ENCODE measurements at regions not wholly inside any gene's neighbourhood (a gene's known extent, or its start where the extent isn't known, plus 50 kb on each side); places are given as distances from the start of the nearest gene placed in this dataset.

DNA sequence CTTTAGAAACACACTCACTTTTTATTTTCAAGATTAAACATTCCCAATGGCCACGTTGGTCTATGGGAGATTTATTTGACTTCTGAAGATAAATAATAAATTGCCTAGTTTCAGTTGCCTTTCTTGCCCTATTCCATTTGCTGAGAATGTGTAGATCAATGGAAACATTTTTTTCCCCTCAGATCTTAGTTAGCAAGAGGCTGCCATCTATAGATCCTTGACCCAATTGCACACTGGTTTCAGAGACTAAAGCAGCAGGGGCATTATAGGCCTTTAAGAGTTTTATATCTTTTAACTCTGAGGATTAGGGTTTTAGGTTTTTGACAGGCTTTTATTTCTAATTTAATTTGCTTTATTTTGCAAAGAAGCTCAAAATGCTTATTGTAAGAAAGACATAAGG lies 163.2 kb upstream of the GPR26 start:
- no peak for DNase-seq

DNA sequence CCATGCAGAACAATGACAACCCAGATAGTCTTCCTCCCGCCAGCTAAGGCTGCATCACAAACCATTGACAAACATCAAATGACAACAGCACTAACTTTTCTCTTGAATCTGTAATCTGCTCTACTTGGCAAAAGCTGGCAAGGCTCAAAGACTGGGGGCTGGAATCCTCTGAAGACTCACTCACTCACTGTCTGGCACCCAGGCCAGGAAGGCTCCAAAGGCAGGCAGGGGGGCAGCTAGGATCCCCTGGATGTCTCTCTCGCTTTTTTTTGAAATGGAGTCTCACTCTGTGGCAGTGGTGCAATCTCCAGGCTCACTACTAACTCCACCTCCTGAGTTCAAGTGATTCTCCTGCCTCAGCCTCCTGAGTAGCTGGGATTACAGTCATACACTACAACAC lies 159.7 kb upstream of the GPR26 start:
- DNase-seq, result no peak

DNA sequence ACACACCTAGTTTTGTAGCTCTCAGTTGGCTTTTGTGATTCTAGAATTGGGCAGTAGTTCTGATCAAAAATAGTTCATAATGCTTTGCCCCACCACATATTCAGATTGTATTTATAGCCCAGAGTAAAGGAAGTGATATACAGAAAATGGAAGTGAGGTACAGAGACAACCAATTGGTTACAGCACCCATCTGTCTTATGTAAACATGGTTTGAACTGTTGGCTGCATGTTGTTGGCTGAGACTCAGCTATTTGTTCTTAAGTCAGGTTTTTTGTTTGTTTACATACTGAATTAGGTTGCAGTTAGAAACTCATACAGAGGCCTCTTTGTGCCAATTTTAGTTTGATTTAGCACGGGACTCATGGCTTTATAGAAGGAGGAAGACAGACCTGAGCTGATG lies 158.9 kb upstream of the GPR26 start:
- no peak for DNase-seq

DNA sequence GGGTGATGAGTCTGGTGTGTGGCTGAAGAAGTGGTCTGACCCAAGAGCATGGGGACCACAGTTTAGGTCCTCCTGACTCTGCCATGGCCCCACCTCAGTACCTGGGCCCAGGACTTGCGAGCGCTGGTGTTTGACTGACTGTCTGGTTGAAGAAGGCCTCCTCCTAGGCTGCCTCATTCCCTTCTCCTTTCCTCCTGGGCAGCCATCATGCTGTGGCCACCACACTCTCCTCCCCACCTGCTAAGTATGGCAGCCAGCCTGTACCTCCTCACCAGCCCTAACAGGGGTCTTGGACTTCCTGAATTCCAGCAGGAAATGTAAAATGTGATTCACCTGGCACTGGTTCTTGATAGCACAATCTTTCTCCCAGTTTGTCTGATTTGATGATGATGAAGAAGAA lies 156.8 kb upstream of the GPR26 start:
- DNase-seq, result no peak

DNA sequence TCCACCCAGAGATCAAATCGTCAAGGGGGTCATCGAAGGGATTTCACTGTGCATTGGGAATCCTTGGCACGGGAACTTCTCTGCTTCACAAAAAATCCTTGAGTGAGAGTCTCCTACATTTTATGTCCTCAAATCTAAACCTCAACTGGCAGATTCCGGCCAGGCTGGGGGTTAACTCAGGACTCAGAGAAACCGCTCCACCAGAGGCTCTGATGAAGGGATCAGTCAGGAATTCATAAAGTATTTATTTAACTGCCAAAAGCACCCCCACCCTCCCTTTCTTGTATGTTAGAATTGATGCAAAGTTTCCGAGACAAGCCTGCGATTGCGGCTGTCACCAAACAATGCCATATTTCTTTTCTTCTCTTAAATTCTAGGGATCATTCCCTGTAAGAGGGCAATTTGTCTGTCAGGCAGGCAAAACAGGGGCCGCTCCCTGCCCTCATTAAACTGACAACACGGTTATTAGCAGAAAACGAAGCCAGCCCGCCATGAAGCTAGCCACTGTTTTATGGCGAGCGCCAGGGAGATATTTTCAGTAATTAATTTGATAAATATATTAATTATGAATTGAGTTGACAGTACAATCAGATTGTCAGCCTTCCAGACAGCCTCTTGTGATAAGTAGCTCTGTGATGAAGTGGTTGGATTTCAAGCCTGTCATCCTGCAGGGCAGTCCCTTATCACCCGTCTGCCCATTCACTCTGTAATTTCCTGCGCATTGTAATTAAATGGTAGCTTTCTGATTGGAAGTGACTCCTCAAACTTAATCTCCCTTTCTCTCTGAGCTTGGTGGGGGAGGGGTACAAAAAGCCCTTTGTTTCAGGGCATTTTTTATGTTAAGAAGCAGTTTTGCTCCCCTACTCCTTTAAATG lies 153.0 kb upstream of the GPR26 start:
- no peak for DNase-seq

DNA sequence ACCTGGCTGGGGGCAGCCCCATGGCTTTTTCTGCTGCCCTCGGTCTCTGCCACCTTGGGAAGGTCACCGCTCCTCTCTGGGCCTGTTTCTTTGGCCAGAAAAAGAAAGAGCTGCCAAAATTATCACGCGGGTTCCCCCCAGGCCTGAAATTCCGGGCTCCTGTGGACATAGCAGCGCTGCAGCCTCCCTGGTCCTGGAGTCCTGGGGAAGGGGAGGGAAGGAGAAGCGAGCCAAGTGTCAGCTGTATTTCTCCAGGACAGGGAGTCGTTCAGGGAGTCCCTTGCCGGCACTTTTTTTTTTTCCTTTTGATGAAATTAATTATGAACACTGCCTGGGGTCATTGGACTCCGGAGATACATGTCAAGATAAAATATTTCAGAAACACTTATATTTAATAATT lies 152.3 kb upstream of the GPR26 start:
- no peak for DNase-seq

DNA sequence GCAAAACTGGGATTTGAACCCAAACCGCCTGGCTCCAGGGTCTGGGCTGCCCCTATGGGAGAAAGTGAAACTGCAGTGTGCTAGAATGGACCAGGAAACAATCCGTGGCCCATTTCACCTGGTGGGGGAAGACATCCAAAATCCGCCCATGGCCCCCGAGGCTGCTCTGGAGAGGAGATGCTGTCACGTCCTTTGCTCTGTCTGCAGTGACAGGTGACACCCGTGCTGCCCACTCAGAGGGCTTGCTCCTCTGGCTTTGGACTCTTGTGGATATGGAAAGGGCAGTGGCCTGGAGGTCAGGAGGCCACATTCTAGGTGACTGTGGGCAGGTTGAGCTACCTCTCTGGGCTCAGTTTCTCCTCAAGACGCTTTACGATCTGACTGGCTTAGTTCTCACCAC lies 151.2 kb upstream of the GPR26 start:
- DNase-seq, result no peak

DNA sequence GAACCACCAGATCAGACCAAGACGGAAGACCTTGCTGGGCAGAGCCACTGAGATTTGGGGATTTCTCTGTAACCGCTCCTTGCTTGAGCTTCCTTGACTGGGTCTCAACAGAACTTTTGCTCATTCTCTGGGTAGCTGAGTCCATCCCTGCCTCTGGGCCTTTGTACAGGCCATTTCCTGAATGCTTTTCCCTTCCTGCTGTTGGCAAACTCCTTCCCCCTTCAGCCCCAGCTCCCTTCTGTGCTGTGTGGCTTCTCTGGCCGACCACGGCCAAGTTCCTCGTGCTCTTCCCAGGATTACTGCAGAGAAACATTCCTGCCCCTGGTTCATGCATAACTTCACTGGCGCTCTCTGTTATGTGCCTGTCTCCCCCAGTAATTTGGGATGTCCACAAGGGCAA lies 150.5 kb upstream of the GPR26 start:
- DNase-seq, result no peak

DNA sequence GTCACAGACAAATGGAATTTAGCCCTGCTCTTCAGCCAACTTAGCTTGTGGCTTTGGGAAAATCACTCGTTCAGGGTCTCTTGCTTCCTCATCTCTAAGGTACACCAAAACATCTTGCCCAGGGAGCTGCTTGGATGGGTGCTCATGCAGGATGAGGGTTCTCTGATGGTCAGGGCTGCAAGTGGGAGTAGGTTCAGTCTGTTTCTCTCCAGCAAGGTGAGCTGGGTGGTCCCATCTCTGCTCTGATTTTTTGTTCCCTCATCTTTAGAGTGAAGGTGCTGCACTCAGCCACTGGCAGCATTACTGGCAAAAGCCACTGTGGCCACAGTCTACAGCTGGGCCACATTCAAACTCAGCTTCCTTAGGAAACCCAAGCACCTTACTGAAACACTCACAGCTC lies 149.9 kb upstream of the GPR26 start:
- no peak for DNase-seq

DNA sequence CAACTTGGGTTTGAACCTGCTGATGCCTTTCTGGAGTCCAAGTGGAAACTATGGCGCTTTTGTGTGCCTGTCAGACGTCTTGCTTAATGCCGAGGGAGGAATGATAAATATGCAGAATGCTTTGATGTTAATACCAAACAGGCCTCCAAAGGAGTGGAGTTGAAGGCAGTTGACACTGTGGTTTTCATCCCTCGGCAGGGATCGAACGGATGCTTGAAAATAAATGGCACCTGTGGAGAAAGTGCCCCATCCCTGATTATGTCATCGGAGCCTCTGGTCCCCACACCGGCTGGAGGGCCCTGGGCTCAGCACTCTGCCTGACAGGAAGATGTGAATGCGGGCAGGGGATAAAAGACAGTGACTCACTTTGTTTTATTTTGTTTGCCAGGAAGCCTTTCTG lies 148.7 kb upstream of the GPR26 start:
- no peak for DNase-seq

DNA sequence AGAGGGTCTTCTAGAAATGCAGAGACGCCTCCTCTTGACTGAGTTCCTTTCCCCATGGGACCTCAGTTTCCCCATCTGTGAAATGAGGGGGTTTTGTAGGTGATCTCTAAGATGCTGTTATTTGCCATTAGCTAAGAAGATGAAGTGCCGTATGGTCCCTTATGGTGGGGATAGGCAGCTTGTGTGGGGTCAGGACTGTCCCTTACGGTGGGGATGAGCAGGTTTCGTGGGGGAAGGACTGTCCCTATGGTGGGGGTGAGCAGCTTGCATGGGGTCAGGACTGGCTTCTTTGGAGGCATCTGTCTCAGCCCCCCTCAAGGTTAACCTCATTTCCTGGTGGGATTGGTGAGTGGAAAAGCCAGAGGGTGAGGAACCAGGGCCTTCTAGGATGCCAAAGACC lies 148.3 kb upstream of the GPR26 start:
- no peak for DNase-seq

DNA sequence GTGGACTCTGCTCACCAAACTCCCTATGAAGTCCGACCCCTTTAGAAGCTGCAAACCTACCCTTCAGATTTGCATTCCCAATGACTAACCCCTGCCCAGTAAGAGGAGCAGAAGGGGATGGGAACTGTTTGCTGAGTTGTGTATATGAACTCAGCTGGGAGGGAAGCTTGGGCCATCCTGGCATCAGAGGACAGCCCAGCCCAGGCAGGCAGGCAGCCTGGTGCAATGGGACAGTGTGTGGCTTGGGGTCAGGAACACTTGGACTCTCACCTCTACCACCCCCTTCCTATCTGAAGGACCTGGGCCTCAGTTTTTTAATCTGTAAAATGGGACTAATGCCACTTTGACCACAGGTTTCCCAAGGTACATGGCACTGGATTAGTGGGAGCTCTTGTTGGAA lies 147.4 kb upstream of the GPR26 start:
- DNase-seq, result no peak

DNA sequence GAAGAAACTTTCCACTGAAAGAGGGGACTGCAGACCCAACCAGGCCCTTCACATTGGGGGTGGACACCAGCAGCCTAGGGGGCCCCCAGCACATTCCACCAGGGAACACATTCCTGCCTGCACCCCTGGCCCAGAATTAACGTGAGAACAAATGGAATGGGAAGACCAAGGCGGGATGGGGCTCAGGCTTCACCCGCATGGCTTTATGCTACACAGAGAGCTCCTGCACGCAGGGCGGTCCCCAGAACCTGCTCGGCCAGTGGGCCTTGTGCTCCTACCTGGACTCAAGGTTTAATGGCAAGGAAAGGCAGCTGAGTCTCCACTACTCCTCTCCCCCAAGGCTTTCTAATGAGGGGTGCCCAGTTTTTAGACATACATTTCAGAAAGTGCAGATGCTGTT lies 146.3 kb upstream of the GPR26 start:
- DNase-seq, result no peak

DNA sequence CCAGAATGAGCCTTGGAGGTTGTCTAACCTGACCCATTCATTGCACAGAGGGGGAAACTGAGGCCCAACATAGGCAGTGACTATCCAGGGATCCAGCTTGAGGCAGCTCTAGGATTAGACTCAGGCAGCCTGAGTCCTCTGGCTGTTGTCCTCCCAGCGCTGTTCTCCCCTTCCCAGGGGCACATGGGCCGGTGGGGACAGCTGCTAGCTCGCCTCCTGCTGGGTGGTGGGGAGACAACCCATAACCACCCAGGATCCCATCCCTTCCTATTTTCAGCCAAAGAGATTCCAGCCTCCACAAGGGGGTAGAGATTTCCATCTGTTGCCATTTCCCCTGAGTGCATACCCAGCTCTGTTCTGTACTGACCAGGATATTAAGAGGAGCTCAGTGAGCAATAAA lies 145.1 kb upstream of the GPR26 start:
- no peak for DNase-seq

DNA sequence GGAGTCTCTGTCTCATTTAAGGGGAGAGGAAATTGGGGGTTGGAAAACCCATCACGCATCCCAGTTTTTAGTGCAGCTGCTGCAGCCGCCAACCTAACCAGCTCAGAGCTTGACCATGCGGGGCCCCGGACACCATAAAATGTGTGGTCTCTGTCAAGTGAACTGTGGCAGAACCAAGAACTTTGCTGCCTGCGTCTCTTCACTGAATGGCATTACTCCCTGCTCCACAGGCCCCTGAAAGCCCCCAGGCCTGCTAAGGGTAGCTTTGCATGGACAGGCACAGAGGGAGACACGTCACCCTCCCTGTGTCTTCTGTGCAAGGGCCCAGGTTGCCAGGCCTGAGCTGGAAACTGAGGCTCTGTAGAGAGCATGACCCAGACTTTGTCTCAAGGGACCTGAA lies 144.6 kb upstream of the GPR26 start:
- DNase-seq, result no peak

DNA sequence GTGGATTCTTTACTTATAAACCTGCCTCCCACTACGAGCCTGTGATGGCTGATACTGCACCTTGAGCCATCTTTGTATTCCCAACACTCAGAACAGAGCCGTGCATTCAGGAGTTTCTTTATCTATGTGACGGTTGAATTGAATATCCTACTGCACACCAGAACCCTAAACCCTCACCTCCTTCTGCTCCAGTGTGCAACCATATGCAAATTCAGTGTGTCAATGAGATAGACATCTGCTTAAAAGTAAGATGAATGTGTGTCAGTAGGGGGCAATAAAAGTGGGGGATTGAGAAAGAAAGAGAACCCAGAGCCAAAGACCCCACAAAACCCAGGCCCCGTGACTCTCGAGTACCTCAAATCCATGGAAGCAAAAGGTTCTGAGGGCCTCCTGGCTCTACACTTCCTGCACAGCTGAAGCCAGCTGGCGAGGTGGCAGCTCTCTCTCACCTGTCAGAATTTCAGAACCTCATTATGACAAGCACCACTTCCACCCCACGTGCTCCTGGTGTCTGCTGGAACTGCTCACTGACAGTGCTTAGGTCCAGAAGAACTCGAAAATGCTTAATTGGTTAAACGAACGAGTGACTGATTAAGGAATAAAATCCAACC lies 143.3 kb upstream of the GPR26 start:
- no peak for DNase-seq

DNA sequence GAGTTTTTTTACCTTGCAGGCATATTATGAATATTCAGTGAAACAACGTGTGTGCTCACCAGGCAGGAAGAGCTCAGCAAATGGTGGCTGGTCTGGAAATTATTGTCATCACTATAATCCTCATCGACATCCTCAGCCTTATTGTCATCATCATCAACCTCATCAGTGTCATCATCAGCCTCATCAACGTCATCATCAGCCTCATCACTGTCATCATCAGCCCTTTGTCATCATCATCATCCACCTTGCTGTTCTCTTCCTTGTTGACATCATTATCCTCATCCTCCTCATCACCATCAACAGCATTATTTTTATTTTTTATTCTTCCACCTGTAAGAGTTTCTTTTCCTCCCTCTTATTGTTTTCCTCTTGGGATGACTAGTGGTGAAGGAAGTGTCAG lies 142.3 kb upstream of the GPR26 start:
- no peak for DNase-seq

DNA sequence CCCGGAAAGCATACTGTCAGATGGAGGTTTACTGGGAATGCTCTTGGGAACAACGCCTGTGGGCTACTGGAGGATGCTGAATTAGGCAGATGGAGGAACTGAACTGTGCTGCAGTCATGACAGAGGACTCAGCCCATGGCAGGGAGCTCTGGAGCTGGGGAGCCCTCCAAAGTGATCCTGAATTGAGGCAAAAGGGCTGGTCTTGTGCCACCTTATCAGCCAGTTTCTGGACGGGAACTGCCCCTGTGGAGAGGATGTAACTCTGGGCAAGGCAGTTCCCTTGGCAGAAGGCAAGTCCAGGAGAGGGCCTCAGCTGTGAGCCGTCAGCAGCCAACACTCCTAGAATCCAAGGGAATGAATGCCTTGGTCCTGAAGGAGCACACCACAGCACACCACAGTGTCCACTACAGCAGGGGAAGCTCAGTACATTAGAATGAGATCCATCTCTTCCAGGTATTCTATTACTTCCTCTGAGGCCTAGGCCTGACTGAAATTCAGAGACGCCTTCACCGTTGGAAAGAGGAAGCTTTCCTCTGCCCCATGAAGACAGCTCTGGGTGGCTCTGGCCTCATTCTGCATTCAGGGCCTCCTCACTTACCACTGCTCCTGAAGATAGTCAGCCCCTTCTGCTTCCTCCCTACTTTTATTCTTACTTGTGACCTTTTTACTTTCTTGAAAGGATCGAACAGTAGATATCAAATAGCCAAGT lies 139.6 kb upstream of the GPR26 start:
- DNase-seq, result no peak

DNA sequence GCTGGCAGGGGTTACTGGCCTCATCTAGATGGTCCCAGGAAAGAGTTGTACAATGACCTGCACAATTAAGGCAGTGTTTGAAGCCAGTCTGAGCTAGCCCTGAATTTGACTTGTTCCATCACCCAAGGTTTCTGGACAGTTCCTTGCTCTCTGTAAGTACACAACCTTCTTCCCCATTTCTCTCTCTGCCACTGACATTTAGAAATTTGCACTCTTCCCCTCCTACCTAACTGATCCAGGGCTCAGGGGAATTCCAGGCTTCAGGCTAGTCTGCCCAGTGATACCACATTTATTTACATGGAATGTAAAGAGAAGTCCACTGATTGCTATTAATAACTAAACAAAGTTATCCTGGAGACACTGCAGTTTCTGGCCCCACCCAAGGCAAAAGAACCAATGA lies 139.0 kb upstream of the GPR26 start:
- DNase-seq, result no peak

DNA sequence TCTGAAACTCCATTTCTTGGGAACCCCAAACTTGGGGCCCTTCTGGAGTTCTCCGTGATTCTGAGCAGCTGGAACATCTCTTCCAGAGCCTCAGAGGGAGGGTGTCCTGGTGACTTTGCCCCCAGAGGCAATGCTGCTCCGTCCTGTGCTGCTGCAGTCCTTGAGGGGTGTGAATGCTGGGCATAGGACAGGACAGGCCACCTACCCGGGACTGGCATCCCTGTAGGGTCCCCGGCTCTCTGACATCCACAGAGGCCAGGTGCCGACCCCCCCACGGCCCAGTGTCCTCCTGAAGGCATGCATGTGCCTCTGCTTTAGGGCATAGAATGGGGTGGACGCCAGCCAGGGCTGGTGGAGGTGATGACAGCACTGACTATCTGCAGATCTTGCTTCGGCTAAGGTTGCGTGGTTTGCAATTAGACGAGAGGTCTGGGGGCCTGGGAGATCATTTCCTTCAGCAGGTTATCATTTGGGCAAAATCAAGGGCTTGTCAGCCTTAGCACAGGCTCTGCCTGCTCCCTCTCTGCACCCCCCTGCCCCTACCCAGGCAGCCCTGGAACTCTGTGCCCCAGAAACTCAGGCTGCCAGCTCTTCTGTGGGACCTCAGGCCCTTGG lies 136.9 kb upstream of the GPR26 start:
- DNase-seq, result no peak

DNA sequence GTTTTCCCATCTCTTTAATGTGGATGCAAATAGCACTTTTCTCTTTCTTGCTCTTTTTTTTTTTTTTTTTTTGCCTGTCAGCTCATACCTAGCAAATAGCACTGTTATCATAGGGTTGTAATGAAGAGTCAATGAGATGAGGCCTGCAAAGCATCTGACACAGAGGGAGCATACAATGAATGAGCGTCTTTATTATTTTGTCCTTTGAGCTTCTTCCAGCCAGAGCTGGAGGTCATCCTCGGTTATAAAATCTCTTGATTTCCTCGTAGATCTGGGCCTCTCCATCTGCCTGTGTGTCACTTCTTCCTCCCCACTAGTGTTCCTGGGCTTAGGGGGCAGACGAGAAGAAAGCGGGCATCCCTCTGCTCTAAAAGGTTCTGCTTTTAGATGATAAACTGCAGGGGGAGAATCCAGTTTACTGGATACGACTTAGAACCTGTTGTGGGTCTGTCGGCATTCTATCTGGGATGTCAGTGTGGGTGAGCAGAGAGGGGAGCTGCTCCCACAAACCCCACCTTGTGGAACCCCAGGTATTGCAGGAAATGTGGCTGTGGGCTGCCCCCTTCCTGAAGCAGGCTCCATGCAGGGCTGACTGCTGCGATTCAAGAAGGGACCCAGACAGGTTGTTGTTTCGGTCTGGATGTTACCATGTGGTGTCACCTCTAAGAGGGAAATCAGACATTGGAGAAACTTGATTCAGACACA lies 135.8 kb upstream of the GPR26 start:
- DNase-seq, result no peak

DNA sequence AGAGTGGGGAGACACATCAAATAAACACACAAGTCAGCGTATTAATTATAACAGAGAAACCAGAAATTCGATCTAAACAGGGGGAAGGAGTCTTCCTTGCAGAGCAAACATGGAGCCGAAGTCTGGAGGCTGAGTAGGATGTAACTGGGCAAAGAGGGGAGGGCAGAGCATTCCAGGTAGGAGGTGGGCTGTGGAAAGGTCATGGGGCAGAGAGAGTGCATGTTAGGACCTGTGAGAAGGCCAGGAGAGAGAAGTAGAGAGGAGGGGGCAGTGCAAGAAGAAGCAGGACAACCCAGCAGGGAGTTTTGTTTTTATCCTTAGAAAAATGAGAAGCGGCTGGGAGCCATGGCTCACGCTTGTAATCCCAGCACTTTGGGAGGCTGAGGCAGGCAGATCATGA lies 130.8 kb upstream of the GPR26 start:
- no peak for DNase-seq

DNA sequence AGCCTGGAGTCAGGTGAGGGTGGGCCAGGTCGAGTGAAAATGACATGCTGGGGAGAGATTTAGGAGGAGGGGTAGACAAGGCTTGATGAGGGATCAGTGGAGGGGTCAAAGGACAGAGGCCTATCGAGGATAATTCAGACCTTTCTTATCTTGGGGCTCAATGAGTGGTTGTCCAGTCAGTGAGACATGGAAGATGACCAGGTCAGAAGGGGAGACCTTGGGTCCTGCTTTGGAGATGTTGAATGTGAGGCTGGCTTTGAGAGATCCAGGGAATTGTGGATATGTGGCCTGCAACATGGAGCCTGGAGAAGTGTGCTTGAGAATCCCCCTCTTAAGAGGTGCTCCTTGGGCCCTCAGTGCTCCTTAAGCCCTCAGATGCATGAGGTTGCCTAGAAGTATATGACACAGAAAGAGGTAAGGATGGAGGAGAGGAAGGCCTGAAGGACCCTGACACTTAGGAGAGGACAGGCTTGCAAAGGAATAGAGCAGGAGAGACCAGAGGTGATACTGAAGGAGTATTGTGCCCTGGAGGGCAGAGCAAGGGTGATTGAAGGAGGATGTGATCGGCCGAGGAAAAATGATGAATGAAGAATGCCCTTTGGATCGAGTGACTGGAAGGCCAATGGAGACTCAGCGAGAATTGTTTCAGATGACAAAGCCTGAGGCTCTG lies 129.8 kb upstream of the GPR26 start:
- DNase-seq, result no peak

Measured in NCI-H187 (cell line).